ENCODE measurements at regions not wholly inside any gene's neighbourhood (a gene's known extent, or its start where the extent isn't known, plus 50 kb on each side); places are given as distances from the start of the nearest gene placed in this dataset.
"Not testable (repeated sequence)": the region's sequence is repeated elsewhere in the genome, so short reads cannot be mapped to it uniquely, and the experiment has no call there.

GRCh38 chr1:8169364-8170058, 143.4 kb upstream of the ERRFI1 start:
- DNase-seq (ENCODE audit: low read depth) = no peak

GRCh38 chr1:8167936-8168335, 141.8 kb upstream of the ERRFI1 start:
- DNase-seq (ENCODE audit: low read depth) = no peak

- DNase-seq (ENCODE audit: low read depth) = no peak
These were observed 140.3 kb upstream of the ERRFI1 start for GRCh38 chr1:8166406-8166805.

GRCh38 chr1:8165595-8166360, 139.7 kb upstream of the ERRFI1 start:
- no peak for DNase-seq (ENCODE audit: low read depth)

GRCh38 chr1:8164670-8165069, 138.6 kb upstream of the ERRFI1 start:
- no peak for DNase-seq (ENCODE audit: low read depth)

GRCh38 chr1:8163039-8163438, 136.9 kb upstream of the ERRFI1 start:
- DNase-seq (ENCODE audit: low read depth) = no peak

- no peak for DNase-seq (ENCODE audit: low read depth)
These were observed 136.1 kb upstream of the ERRFI1 start for GRCh38 chr1:8162168-8162567.

GRCh38 chr1:8161546-8162105, 135.5 kb upstream of the ERRFI1 start:
- DNase-seq (ENCODE audit: low read depth) = no peak

GRCh38 chr1:8159470-8160024, 133.4 kb upstream of the ERRFI1 start:
- DNase-seq (ENCODE audit: low read depth) = no peak

- no peak for DNase-seq (ENCODE audit: low read depth)
These were observed 132.9 kb upstream of the ERRFI1 start for GRCh38 chr1:8158995-8159394.

GRCh38 chr1:8157765-8158164, 131.7 kb upstream of the ERRFI1 start:
- no peak for DNase-seq (ENCODE audit: low read depth)

- no peak for DNase-seq (ENCODE audit: low read depth)
These were observed 129.5 kb upstream of the ERRFI1 start for GRCh38 chr1:8155528-8156186.

GRCh38 chr1:8154621-8155052, 128.5 kb upstream of the ERRFI1 start:
- no peak for DNase-seq (ENCODE audit: low read depth)

GRCh38 chr1:8153961-8154360, 127.9 kb upstream of the ERRFI1 start:
- no peak for DNase-seq (ENCODE audit: low read depth)

- DNase-seq (ENCODE audit: low read depth) = no peak
These were observed 126.9 kb upstream of the ERRFI1 start for GRCh38 chr1:8152731-8153702.

GRCh38 chr1:8151647-8152046, 125.5 kb upstream of the ERRFI1 start:
- no peak for DNase-seq (ENCODE audit: low read depth)

GRCh38 chr1:8149756-8150155, 123.6 kb upstream of the ERRFI1 start:
- not testable (repeated sequence) for DNase-seq (ENCODE audit: low read depth)

- DNase-seq (ENCODE audit: low read depth) = no peak
These were observed 121.8 kb upstream of the ERRFI1 start for GRCh38 chr1:8147956-8148355.

- DNase-seq (ENCODE audit: low read depth) = no peak
These were observed 120.2 kb upstream of the ERRFI1 start for GRCh38 chr1:8146257-8146855.

- DNase-seq (ENCODE audit: low read depth) = no peak
These were observed 119.6 kb upstream of the ERRFI1 start for GRCh38 chr1:8145545-8146202.

Data from HS-27A (cell line).